PC-3 (cell line): ENCODE measurements at regions not wholly inside any gene's neighbourhood (a gene's known extent, or its start where the extent isn't known, plus 50 kb on each side); places are given as distances from the start of the nearest gene placed in this dataset.

ENCODE experiments used
- ATAC-seq: fragments of 200-7000 bp; cut with Tn5 transposase; 2 replicates; pipeline ENCODE4 v1.9.1; 2020; ENCODE audit warnings: mild to moderate bottlenecking, moderate library complexity
- BruUV-seq: library from RNA; stranded (reverse); fragments of 400-500 nt; replicated peaks from 2 replicates; lab custom pipeline; 2021; lab: Mats Ljungman, UMichigan
- CTCF ChIA-PET: fragments of 300-600 bp; sonication (Branson Sonifier 250); formaldehyde crosslinking; loops from one replicate; lab custom pipeline; 2022; ENCODE audit warnings: antibody characterized with exemption; lab: Charles Lee
- POLR2A ChIA-PET: fragments of 300-600 bp; sonication (Branson Sonifier 250); formaldehyde crosslinking; loops from one replicate; lab custom pipeline; 2022; ENCODE audit warnings: antibody characterized with exemption; ENCODE audit not compliant: unreplicated experiment; lab: Charles Lee
- DNase-seq: peaks from one replicate; pipeline ENCODE4 v3.0.0-alpha.2; 2015
- H2AFZ ChIP-seq: fragments of 300-600 bp; sonication (generic); 2 replicates; pipeline ENCODE4 v1.6.0; 2016; ENCODE audit warnings: antibody characterized with exemption, low read length
- H3F3A ChIP-seq: fragments of 300-600 bp; sonication (generic); one replicate; pipeline ENCODE4 v1.6.0; 2017; ENCODE audit warnings: antibody characterized with exemption, low read length, control low read depth, mild to moderate bottlenecking; ENCODE audit not compliant: unreplicated experiment
- H3K27ac ChIP-seq: fragments of 300-600 bp; sonication (generic); 2 replicates; pipeline ENCODE4 v1.5.1; 2016; ENCODE audit warnings: mild to moderate bottlenecking, low read length
- H3K27me3 ChIP-seq: fragments of 300-600 bp; sonication (generic); 2 replicates; pipeline ENCODE4 v1.6.1; 2016; ENCODE audit warnings: low read length, mixed read lengths
- H3K36me3 ChIP-seq: fragments of 300-600 bp; sonication (generic); 2 replicates; pipeline ENCODE4 v1.6.1; 2016; ENCODE audit warnings: low read depth, mixed run types, low read length, mixed read lengths
- H3K4me1 ChIP-seq: fragments of 300-600 bp; sonication (generic); 2 replicates; pipeline ENCODE4 v1.5.1; 2016; ENCODE audit warnings: low read length; ENCODE audit not compliant: insufficient read depth
- H3K4me2 ChIP-seq: fragments of 300-600 bp; sonication (generic); 2 replicates; pipeline ENCODE4 v1.6.0; 2016; ENCODE audit warnings: low read length
- H3K4me3 ChIP-seq: fragments of 300-600 bp; sonication (generic); 2 replicates; pipeline ENCODE4 v1.5.1; 2016; ENCODE audit warnings: mild to moderate bottlenecking, low read length, mixed read lengths
- H3K79me2 ChIP-seq: fragments of 300-600 bp; sonication (generic); 2 replicates; pipeline ENCODE4 v1.6.1; 2017; ENCODE audit warnings: low read length, mixed read lengths
- H3K9ac ChIP-seq: fragments of 300-600 bp; sonication (generic); 2 replicates; pipeline ENCODE4 v1.6.0; 2016; ENCODE audit warnings: mild to moderate bottlenecking, low read length
- H3K9me2 ChIP-seq: fragments of 300-600 bp; sonication (generic); replicated peaks from 2 replicates; pipeline ENCODE4 v1.6.1; 2016; ENCODE audit warnings: mixed run types, low read length, mixed read lengths
- H3K9me3 ChIP-seq: fragments of 300-600 bp; sonication (generic); 2 replicates; pipeline ENCODE4 v1.6.1; 2016; ENCODE audit warnings: low read length, mixed read lengths
- H4K20me1 ChIP-seq: fragments of 300-600 bp; sonication (generic); 2 replicates; pipeline ENCODE4 v1.6.1; 2016; ENCODE audit warnings: low read length, mixed read lengths
- EZH2 ChIP-seq: fragments of 300-600 bp; sonication (generic); IDR thresholded peaks from one replicate; pipeline ENCODE4 v1.6.1; 2017; ENCODE audit warnings: antibody characterized with exemption, mild to moderate bottlenecking, low read length; ENCODE audit not compliant: unreplicated experiment
- EZH2phosphoT487 ChIP-seq: fragments of 300-600 bp; sonication (generic); IDR thresholded peaks from 2 replicates; pipeline ENCODE4 v1.6.1; 2018; ENCODE audit warnings: mild to moderate bottlenecking, antibody characterized with exemption, low read length, borderline replicate concordance
- intact Hi-C: fragments of 100-400 bp; cut with micrococcal nuclease; formaldehyde crosslinking; loops from 2 replicates; pipeline ENCODE4 v1.9.0; 2023
- TF ChIP-seq, protein P1 (sequence below): fragments of 300-600 bp; sonication (generic); conservative IDR thresholded peaks from 2 replicates; pipeline ENCODE4 v1.5.1; 2017; ENCODE audit warnings: antibody characterized with exemption, low read depth, mild to moderate bottlenecking, low read length

- CTCF ChIA-PET, result no interaction called here
- POLR2A ChIA-PET, result no interaction called here
- H3K9me2 ChIP-seq, result no peaks in the 10 kb centered on the region
- no peak for ATAC-seq
- H3K36me3 ChIP-seq, result no peaks in the 10 kb centered on the region
- H3K4me2 ChIP-seq, result no peak overlapping the region
- DNase-seq, result no peak
- no peaks in the 10 kb centered on the region for H3K4me1 ChIP-seq
- H3K79me2 ChIP-seq, result no peaks in the 10 kb centered on the region
- intact Hi-C loops, result no loop called here
- H3K4me3 ChIP-seq, result no peak overlapping the region
- H3K27me3 ChIP-seq, result peaks cover 79% of the 10 kb centered on the region
- no peaks in the 10 kb centered on the region for H3K9me3 ChIP-seq
- H3F3A ChIP-seq, result no peaks in the 10 kb centered on the region
- H2AFZ ChIP-seq, result no peak overlapping the region
- no peak overlapping the region for H3K9ac ChIP-seq
- H4K20me1 ChIP-seq, result no peaks in the 10 kb centered on the region
- BruUV-seq, result no TSS peak
- no peak overlapping the region for H3K27ac ChIP-seq
- TF ChIP-seq EZH2 (no peak), EZH2phosphoT487 (no peak)
- TF ChIP-seq, protein P1, sequence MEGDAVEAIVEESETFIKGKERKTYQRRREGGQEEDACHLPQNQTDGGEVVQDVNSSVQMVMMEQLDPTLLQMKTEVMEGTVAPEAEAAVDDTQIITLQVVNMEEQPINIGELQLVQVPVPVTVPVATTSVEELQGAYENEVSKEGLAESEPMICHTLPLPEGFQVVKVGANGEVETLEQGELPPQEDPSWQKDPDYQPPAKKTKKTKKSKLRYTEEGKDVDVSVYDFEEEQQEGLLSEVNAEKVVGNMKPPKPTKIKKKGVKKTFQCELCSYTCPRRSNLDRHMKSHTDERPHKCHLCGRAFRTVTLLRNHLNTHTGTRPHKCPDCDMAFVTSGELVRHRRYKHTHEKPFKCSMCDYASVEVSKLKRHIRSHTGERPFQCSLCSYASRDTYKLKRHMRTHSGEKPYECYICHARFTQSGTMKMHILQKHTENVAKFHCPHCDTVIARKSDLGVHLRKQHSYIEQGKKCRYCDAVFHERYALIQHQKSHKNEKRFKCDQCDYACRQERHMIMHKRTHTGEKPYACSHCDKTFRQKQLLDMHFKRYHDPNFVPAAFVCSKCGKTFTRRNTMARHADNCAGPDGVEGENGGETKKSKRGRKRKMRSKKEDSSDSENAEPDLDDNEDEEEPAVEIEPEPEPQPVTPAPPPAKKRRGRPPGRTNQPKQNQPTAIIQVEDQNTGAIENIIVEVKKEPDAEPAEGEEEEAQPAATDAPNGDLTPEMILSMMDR, result no peak
Measured at GRCh38 chr14:97485201-97485600, 688.0 kb downstream of the VRK1 start.

GRCh38 chr14:97486601-97487120, 689.5 kb downstream of the VRK1 start:
- H3K79me2 ChIP-seq, result no peaks in the 10 kb centered on the region
- H3K36me3 ChIP-seq, result no peaks in the 10 kb centered on the region
- H3K27ac ChIP-seq, result no peak overlapping the region
- H3K4me1 ChIP-seq, result no peaks in the 10 kb centered on the region
- H3K27me3 ChIP-seq, result peaks cover 77% of the 10 kb centered on the region
- no peak overlapping the region for H3K4me2 ChIP-seq
- H3K9me3 ChIP-seq, result no peaks in the 10 kb centered on the region
- POLR2A ChIA-PET, result no interaction called here
- CTCF ChIA-PET, result no interaction called here
- no peak overlapping the region for H3K9ac ChIP-seq
- no peak overlapping the region for H3K4me3 ChIP-seq
- no peaks in the 10 kb centered on the region for H3F3A ChIP-seq
- no peaks in the 10 kb centered on the region for H3K9me2 ChIP-seq
- no TSS peak for BruUV-seq
- intact Hi-C loops, result no loop called here
- no peaks in the 10 kb centered on the region for H4K20me1 ChIP-seq
- ATAC-seq (no peak), DNase-seq (no peak)
- H2AFZ ChIP-seq, result no peak overlapping the region
- TF ChIP-seq EZH2phosphoT487 (no peak), EZH2 (no peak)
- TF ChIP-seq, protein P1, result no peak

DNA sequence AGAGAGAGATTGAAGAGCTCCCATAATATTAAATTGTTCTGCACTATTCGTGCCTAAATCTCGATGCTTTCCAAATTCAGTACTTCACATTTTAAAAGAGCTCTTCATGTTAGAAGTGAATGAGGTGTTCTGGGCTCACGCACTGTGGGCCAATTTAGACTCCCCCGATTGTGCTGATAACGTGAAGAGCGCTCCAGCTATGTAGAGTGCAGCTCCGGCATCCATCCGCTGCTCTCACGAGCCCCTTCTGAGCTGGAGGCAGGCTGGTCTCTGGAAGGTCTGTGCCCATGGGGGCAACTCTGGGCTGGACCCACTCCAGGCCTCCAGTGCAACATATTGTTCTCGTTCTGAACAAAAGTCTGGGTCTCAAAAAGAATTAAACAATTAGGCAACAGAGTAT, 692.6 kb downstream of the VRK1 start:
- Histone ChIP-seq H3K4me3 (no peak overlapping the region), H3K36me3 (no peaks in the 10 kb centered on the region), H3K79me2 (no peaks in the 10 kb centered on the region), H3K9me2 (no peaks in the 10 kb centered on the region), H4K20me1 (no peaks in the 10 kb centered on the region), H3K27me3 (peaks cover 62% of the 10 kb centered on the region), H2AFZ (no peak overlapping the region), H3K27ac (no peak overlapping the region), H3K9me3 (no peaks in the 10 kb centered on the region), H3F3A (no peaks in the 10 kb centered on the region), H3K4me2 (no peak overlapping the region), H3K9ac (no peak overlapping the region), H3K4me1 (no peaks in the 10 kb centered on the region)
- ChIA-PET CTCF (no interaction called here), POLR2A (interaction anchor here (0.6 kb wide), 1 partner anchor 159 kb away, joined by 4 read pairs; no protein-coding TSS in a partner anchor)
- BruUV-seq, result no TSS peak
- DNase-seq, result no peak
- no peak for TF ChIP-seq EZH2phosphoT487
- TF ChIP-seq, protein P1, result no peak
- intact Hi-C loops, result no loop called here
- no peak for ATAC-seq
